ENCODE measurements at regions not wholly inside any gene's neighbourhood (a gene's known extent, or its start where the extent isn't known, plus 50 kb on each side); places are given as distances from the start of the nearest gene placed in this dataset.
"Not testable (repeated sequence)": the region's sequence is repeated elsewhere in the genome, so short reads cannot be mapped to it uniquely, and the experiment has no call there.

DNA sequence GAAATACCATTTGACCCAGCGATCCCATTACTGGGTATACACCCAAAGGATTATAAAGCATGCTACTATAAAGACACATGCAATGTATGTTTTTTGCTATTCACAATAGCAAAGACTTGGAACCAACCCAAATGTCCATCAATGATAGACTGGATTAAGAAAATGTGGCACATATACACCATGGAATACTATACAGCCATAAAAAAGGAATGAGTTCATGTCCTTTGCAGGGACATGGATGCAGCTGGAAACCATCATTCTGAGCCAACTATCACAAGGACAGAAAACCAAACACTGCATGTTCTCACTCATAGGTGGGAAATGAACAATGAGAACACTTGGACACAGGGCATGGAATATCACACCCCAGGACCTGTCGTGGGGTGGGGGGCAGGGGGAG, 558.1 kb downstream of the NTRK3 start:
- H3K36me3 ChIP-seq (replicated peaks; ENCODE audit: control insufficient read depth, insufficient read depth, low read length); DNase-seq; H3K4me3 ChIP-seq (ENCODE audit: insufficient read depth, low read depth, low read length); H3K27me3 ChIP-seq (ENCODE audit: control insufficient read depth, insufficient read depth, low read length): not testable (repeated sequence)

DNA sequence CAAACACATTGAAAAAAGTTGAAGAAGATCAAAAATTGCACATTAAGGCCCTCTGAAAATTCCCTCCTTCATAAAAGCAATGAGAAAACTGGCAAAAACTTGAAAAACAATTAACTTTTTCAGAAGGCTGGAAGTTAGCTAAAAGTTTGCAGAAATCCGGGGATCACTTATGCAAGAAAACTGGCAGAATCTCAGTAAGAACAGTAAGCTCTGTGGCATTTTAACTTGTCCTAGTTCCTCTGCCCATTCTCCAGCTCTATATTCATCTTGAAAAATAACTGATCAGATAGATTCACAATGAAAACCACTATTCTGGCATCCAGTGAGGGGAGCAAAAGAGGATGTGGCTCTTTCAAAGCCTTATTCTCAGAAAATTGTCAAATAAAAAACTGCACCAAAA, 566.8 kb downstream of the NTRK3 start:
- Histone ChIP-seq H3K4me3 (ENCODE audit: insufficient read depth, low read depth, low read length) (no peak overlapping the region), H3K36me3 (replicated peaks; ENCODE audit: control insufficient read depth, insufficient read depth, low read length) (no peaks in the 10 kb centered on the region), H3K27me3 (ENCODE audit: control insufficient read depth, insufficient read depth, low read length) (no peaks in the 10 kb centered on the region)
- DNase-seq: no peak

DNA sequence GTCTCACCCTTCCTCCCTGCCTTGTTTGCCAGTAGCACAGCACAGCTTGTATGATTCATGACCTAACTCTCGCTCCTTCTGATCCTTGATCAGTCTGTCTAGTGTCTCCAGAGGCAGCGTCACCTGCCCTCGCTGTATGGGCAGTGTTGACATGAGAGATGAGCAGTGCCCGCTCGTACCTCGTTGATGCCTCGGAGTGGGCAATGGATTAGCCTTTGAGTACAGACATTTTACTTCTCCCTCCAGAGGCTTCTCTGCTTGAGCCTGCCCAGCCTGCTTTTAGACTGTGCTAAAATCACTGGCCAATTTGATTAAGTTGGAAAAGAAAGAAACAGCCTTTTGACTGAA, 569.0 kb downstream of the NTRK3 start:
- H3K4me3 ChIP-seq (ENCODE audit: insufficient read depth, low read depth, low read length): no peak overlapping the region
- no peak for DNase-seq
- H3K36me3 ChIP-seq (replicated peaks; ENCODE audit: control insufficient read depth, insufficient read depth, low read length): no peaks in the 10 kb centered on the region
- no peaks in the 10 kb centered on the region for H3K27me3 ChIP-seq (ENCODE audit: control insufficient read depth, insufficient read depth, low read length)

DNA sequence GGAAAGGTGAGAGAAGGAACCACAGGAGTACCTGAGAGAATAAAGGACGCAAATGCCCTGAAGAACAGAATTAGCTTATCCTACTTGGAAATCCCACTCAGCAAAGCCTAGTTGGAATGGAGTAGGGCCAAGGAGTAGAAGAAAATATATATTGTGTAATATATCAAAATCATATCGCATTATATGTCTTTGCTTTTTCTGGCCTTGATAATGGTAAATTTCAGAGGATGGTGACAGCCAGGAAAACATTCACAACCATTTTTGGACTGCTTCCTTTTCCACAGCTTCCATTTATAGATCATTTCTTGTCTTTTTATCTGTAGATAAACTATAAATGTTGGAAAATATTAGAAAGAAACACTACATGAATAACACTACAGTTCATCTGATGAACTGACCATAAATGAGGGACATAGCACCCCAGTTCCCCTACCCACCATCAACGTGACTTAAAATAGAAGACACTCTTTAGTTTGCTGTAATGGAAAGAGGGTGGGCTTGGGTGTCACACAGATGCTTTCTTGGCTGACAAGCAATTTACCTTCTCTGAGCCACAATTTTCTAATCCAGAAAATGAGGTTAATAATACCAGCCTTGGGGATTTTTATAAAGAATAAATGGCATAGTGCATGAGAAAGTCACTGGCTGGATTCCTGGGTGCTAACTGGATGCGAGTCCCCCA, 569.6 kb downstream of the NTRK3 start:
- no peak for DNase-seq
- no peaks in the 10 kb centered on the region for H3K27me3 ChIP-seq (ENCODE audit: control insufficient read depth, insufficient read depth, low read length)
- H3K4me3 ChIP-seq (ENCODE audit: insufficient read depth, low read depth, low read length): no peak overlapping the region
- no peaks in the 10 kb centered on the region for H3K36me3 ChIP-seq (replicated peaks; ENCODE audit: control insufficient read depth, insufficient read depth, low read length)

DNA sequence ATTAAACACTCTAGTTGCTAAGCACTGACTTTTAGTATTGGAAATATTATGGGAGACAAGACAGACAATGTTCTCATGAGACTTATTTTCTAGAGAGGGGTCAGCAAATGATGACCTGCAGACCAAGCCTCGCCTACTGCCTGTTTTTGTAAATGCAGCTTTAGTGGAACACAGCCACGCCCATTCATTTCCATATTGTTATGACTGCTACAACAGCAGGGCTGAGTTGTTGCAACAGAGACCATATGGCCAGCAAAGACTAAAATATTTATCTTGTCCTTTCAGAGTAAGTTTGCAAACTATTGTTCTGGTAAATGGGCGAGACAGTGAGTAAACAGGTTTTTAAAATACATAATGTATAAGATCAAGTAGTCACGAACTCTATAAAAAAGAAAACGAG, 570.2 kb downstream of the NTRK3 start:
- Histone ChIP-seq H3K36me3 (replicated peaks; ENCODE audit: control insufficient read depth, insufficient read depth, low read length) (no peaks in the 10 kb centered on the region), H3K4me3 (ENCODE audit: insufficient read depth, low read depth, low read length) (no peak overlapping the region), H3K27me3 (ENCODE audit: control insufficient read depth, insufficient read depth, low read length) (no peaks in the 10 kb centered on the region)
- no peak for DNase-seq

DNA sequence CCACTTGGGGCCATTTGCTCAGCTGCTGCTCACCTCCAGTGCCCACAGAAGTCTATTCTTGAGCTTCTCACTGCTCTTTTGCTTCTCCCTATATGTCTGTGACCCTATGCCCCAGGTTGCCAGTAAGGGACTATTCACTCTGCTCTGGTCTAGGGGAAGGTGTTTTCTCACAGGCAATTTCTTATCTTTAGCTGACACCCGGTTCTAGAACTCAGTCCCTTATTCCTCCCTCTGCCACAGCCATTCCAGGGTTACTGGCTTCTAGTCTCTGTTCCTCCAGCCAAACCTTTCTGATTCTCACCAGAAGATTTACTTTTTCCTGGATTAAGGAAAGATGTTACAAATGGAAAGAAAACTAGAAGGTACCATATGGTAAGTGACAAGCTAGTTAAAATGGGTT, 574.0 kb downstream of the NTRK3 start:
- Histone ChIP-seq H3K4me3 (ENCODE audit: insufficient read depth, low read depth, low read length) (no peak overlapping the region), H3K36me3 (replicated peaks; ENCODE audit: control insufficient read depth, insufficient read depth, low read length) (no peaks in the 10 kb centered on the region), H3K27me3 (ENCODE audit: control insufficient read depth, insufficient read depth, low read length) (no peaks in the 10 kb centered on the region)
- no peak for DNase-seq

DNA sequence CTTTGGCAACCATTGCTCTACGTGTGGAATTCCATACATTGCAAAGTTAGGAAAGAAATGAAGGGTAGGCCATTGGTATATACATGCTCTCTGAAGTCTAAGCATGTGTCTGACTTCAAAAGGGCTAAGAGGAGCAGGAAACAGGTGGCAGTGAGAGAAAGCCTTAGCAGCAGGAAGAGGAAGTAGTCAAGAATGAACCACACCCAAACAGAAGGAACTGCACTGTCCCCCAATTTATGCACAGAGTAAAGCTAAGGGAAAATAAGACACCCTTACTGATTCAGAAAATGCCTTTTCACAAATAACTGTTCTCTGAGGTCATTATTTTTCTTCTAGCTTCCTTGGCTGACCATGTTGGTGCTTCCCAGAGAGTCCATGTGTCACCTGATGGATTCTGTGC, 575.4 kb downstream of the NTRK3 start:
- Histone ChIP-seq H3K4me3 (ENCODE audit: insufficient read depth, low read depth, low read length) (no peak overlapping the region), H3K27me3 (ENCODE audit: control insufficient read depth, insufficient read depth, low read length) (no peaks in the 10 kb centered on the region), H3K36me3 (replicated peaks; ENCODE audit: control insufficient read depth, insufficient read depth, low read length) (no peaks in the 10 kb centered on the region)
- no peak for DNase-seq

DNA sequence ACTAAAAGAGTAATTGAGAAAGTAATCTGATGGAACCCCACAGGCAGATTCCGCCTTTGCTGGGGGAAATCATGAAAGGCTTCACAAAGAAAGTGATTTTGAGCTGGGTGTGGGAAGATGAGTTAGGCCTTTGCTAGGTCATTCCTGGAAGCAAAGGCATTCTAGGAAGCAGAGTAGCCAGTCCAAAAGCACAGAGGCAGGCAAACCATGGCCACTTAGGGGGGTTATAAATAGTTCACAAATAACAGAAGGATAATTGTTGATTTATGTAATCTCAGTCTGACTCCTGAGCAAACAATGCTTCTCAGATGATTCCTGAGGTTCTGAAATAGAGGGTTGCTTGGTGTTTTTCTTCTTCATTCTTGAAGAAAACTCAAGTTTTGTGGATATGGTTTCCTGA, 576.3 kb downstream of the NTRK3 start:
- no peak overlapping the region for H3K4me3 ChIP-seq (ENCODE audit: insufficient read depth, low read depth, low read length)
- DNase-seq: no peak
- no peaks in the 10 kb centered on the region for H3K36me3 ChIP-seq (replicated peaks; ENCODE audit: control insufficient read depth, insufficient read depth, low read length)
- no peaks in the 10 kb centered on the region for H3K27me3 ChIP-seq (ENCODE audit: control insufficient read depth, insufficient read depth, low read length)

DNA sequence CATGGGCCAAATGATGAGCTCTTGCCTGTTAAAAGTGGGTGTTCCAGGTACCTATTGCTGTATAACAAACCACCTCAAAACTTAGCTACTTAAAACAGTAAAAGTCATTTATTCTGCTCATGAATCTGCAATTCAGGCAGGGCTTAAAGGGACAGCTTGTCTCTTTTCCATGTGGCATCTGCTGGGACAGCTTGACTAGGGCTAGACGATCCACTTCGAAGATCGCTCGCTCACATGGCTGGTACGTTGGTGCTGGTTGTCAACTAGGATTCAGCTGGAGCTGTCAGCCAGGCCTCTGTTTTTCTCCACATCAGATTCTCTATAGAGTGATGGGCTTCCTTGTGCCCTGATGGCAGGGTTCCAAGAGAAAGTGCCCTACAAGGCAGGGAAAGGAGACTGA, 581.3 kb downstream of the NTRK3 start:
- Histone ChIP-seq H3K4me3 (ENCODE audit: insufficient read depth, low read depth, low read length) (no peak overlapping the region), H3K27me3 (ENCODE audit: control insufficient read depth, insufficient read depth, low read length) (no peaks in the 10 kb centered on the region), H3K36me3 (replicated peaks; ENCODE audit: control insufficient read depth, insufficient read depth, low read length) (no peaks in the 10 kb centered on the region)
- DNase-seq: no peak

DNA sequence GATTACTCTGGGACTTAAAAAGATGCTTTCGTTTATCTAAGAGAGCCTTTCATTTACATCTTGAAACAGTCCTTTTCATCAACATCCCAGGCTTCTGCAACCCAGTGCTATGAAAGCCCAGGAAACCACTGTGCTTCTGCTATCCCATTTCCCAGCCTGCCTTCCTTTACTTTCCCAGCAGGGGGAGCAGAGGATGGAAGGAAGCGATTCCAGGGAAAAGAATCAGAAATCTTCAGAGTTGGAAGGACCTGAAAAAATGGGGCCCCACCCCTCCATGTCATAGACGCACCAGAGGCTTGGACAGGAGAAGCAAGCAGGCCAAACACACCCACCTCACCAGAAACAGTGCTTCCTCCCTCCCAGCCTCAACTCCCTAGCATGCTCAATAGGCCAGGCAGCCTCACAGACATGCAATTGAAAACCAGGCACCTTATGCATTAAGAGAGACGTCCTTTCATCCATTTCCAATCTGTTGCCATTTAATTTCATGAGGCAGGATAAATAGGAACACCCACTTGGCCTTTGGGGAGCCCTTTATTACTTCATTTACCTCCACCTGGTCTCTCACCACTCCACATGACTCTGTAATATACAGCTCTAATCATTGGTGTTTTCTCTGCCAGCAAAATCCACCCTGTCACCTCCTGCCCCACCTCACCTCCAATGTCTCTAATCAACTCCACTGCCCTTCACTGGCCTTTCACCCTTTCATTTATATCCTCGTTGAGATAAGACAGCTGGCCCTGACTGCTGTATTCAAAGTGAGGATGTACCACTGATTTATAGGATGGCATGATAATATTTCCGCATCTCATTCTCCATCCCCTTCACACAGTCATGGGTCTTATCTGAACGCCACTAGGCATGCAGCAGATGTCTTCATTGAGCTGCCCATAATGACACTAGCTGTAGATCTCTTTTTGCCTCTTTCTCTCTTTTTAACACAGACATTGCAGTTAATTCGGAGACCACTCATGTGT, 583.9 kb downstream of the NTRK3 start:
- H3K36me3 ChIP-seq (replicated peaks; ENCODE audit: control insufficient read depth, insufficient read depth, low read length): no peaks in the 10 kb centered on the region
- peak; percentile 35 for DNase-seq
- no peak overlapping the region for H3K4me3 ChIP-seq (ENCODE audit: insufficient read depth, low read depth, low read length)
- no peaks in the 10 kb centered on the region for H3K27me3 ChIP-seq (ENCODE audit: control insufficient read depth, insufficient read depth, low read length)

DNA sequence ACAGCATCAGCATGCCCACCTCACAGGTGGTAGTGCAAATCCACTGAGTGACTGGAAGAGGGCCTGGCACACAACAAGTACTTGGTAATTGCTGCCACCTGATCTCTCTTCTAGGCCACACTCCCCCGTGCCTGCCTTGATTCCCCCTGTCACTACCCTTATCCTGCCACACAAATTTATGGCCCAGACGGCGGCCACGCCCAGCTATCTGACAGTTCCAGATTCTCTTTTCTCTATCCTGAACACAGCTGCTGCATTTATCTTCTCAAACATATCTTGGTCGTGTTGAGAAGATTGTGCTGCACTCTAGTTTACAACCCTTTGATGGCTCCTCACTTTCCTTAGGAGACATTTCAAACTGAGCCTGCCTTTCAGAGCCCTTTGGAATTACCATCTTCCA, 585.2 kb downstream of the NTRK3 start:
- Histone ChIP-seq H3K27me3 (ENCODE audit: control insufficient read depth, insufficient read depth, low read length) (no peaks in the 10 kb centered on the region), H3K36me3 (replicated peaks; ENCODE audit: control insufficient read depth, insufficient read depth, low read length) (no peaks in the 10 kb centered on the region), H3K4me3 (ENCODE audit: insufficient read depth, low read depth, low read length) (no peak overlapping the region)
- no peak for DNase-seq

DNA sequence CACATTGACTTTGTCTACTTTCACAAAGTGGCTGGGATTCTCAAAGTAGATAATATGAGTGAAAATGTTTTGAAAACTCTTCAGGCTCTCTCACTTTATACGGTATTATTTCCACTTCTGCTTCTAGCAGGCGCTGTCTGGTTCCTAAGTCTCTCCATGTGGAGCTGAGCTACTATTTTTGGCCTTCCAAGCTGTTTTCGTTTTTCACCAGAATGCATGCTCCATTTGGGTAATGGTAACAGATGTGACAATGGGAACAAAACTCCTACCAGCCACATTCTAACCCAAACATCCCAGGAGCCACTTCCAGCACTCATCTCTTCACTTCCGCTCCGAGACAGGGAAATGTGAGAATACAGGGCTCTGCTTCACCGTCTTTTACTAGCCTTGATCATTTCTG, 586.7 kb downstream of the NTRK3 start:
- Histone ChIP-seq H3K36me3 (replicated peaks; ENCODE audit: control insufficient read depth, insufficient read depth, low read length) (no peaks in the 10 kb centered on the region), H3K27me3 (ENCODE audit: control insufficient read depth, insufficient read depth, low read length) (no peaks in the 10 kb centered on the region), H3K4me3 (ENCODE audit: insufficient read depth, low read depth, low read length) (no peak overlapping the region)
- DNase-seq: no peak

DNA sequence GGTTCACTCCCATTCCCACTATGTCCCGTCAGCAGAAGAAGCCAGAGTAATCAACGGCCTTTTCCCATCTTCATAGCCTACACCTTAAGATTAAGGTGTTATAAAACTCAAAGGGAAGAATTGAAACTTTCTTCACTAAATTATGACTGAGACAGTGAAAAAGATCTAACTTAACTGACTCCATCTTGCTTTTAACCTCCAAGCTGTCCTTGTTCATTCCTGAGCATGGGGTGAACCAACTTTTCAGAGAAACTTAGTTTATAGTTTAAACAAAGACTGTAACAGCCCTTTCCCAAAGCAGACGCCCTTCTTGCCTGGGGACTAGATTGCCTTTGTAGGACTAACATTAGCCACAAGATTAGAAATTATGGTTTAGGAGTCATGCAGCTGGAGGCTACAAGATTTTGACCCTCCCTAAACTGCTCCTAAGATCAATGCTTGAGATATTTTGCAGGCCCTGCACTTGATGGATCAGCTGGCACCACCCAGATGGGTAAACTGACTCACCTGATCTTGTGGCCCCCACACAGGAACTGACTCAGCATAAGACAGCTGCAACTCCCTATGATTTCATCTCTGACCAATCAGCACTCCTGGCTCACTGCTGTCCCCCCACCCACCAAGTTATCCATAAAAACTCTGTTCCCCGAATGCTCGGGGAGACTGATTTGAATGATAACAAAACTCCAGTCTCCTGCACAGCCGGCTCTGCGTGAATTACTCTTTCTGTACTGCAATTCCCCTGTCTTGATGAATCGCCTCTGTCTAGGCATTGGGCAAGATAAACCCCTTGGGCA, 587.6 kb downstream of the NTRK3 start:
- H3K36me3 ChIP-seq (replicated peaks; ENCODE audit: control insufficient read depth, insufficient read depth, low read length); H3K27me3 ChIP-seq (ENCODE audit: control insufficient read depth, insufficient read depth, low read length); DNase-seq; H3K4me3 ChIP-seq (ENCODE audit: insufficient read depth, low read depth, low read length): not testable (repeated sequence)

DNA sequence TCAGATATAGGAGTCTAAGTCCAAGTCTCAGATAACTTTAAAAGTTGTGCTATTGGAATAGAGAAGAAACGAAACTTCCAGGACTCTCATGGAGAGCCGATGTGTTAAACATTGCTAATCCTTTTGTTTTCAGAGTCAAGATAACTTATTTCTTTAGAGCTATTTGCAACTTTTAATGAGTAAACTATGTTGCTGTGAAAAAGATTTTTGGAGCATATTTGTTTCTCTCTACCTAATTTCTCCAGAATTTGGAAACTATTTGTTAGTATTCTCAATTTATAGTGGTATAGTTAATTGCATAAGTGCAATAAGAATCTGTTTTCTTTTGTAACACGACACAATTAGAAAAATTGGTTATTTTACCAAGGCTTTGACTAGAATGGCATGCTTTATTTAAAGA, 588.9 kb downstream of the NTRK3 start:
- no peak for DNase-seq
- no peaks in the 10 kb centered on the region for H3K27me3 ChIP-seq (ENCODE audit: control insufficient read depth, insufficient read depth, low read length)

DNA sequence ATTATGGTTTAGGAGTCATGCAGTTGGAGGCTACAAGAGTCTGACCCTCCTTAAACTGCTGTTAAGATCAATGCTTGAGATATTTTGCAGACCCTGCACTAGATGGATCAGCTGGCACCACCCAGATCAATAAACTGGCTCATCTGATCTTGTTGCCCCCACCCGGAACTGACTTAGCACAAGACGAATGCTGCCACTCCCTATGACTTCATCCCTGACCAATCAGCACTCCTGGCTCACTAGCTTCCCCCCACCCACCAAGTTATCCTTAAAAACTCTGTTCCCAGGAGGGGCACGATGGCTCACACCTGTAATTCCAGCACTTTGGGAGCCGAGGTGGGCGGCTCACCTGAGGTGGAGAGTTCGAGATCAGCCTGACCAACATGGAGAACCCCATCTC, 594.0 kb downstream of the NTRK3 start:
- Histone ChIP-seq H3K4me3 (ENCODE audit: insufficient read depth, low read depth, low read length) (no peak overlapping the region), H3K36me3 (replicated peaks; ENCODE audit: control insufficient read depth, insufficient read depth, low read length) (no peaks in the 10 kb centered on the region), H3K27me3 (ENCODE audit: control insufficient read depth, insufficient read depth, low read length) (no peaks in the 10 kb centered on the region)
- no peak for DNase-seq

More for the DNA sequence above, 588.9 kb downstream of the NTRK3 start:
- Histone ChIP-seq H3K36me3 (replicated peaks; ENCODE audit: control insufficient read depth, insufficient read depth, low read length) (no peaks in the 10 kb centered on the region), H3K4me3 (ENCODE audit: insufficient read depth, low read depth, low read length) (no peak overlapping the region)

Data from H7 (cell line).